ENCODE measurements at regions not wholly inside any gene's neighbourhood (a gene's known extent, or its start where the extent isn't known, plus 50 kb on each side); places are given as distances from the start of the nearest gene placed in this dataset.

DNA sequence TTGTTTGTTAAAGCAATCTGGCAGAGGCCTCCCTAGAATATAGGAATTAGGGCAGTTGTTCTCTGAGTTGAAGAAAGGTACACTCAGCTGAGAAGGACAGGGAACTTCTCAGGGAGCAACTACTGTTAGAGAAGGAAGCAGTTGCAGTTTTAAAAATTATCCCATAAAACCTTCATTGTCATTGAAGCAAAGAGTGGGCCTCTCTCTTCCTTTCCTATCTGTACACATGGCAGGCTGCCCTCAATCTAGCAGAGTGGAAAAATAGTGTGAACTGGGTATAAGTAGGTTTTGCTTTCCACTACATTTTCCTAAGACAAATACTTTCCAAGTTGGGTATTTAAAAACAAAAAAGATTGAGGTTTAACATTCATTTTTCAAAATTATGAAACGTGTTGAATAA lies 236.7 kb upstream of the KLF14 start:
- DNase-seq: no peak

DNA sequence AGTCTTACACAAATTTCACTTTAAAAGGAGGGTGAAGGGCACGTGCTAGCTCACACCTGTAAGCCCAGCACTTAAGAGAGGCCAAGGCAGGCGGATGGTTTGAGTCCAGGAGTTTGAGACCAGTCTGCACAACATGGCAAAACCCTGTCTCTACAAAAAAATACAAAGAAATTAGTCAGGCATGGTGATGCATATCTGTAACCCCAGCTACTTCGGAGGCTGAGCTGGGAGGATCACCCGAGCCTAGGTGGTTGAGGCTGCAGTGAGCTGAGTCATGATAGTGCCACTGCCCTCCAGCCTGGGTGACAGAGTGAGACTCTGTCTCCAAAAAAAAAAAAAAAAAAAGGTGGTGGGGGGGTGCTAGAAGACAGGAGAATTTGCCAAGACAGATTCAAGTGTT lies 237.3 kb upstream of the KLF14 start:
- DNase-seq: peak; percentile 60 to 67

GRCh38 chr7:130972201-130972600 lies 238.2 kb upstream of the KLF14 start:
- DNase-seq: no peak

GRCh38 chr7:130973637-130974036 lies 239.6 kb upstream of the KLF14 start:
- no peak for DNase-seq

GRCh38 chr7:130974169-130974568 lies 240.2 kb upstream of the KLF14 start:
- DNase-seq: no peak

- no peak for DNase-seq
Observed at GRCh38 chr7:130974794-130975193, 240.8 kb upstream of the KLF14 start.

- no peak for DNase-seq
Observed at GRCh38 chr7:130975731-130976130, 241.7 kb upstream of the KLF14 start.

DNA sequence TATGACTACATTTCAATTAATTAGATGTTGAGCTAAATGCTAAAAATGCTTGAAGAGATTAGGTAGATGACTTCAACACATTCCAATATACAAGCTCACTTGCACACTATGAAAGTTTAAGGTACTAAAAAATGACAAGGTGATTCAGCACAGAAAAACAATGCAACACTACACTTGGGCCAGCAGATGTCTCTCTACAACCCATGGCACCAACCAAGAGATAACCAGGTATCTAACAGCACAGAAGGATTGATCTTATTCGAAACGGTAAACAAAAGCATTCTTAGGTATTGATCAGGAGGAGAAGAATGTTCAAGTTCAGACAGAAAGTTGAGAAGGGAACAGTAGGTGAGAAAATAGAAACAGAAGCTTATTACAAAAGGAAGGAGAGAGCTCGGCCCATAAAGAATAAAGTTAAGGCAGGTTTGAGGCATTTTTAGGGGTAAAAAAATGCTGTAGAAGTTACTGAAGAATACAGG lies 248.2 kb upstream of the KLF14 start:
- DNase-seq: no peak

GRCh38 chr7:130982651-130983050 lies 248.6 kb upstream of the KLF14 start:
- no peak for DNase-seq

DNA sequence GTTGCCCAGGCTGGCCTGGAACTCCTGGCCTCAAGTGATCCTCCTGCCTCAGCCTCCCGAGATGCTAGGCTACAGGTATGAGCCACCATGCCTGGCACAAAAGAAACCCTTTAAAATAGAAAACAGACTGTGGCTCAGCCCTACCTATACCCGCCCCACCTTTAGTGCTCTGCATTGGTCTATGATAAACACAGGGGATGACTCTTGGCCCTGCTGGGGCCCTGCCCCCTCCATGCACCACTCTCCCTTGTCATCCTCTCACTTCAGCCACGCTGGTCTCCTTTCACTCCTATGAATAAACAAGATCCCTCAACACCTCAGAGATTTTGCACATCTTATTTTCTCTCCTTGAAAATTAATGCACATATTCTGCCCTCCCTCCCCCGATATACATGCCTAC lies 251.4 kb upstream of the KLF14 start:
- no peak for DNase-seq

DNA sequence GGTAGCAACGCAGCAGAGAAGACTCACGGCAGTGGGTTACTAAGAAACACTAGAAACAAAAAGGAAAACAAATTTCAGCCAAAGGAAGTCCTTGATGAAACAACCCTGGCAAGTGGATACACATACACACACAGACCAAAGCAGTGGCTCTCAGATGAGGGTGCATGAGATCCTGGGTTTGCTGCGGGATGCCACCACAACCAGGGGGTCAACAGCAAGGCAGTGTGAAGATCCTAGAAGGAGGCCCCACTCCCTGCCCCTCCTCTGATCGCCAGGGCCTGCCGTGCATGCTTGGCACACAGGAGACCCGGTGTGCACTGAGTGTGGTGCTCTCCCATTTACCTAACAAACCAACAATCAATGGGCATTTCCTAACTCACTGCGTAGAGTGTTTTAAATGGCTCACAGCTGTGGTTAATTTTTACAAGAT lies 252.3 kb upstream of the KLF14 start:
- no peak for DNase-seq

DNA sequence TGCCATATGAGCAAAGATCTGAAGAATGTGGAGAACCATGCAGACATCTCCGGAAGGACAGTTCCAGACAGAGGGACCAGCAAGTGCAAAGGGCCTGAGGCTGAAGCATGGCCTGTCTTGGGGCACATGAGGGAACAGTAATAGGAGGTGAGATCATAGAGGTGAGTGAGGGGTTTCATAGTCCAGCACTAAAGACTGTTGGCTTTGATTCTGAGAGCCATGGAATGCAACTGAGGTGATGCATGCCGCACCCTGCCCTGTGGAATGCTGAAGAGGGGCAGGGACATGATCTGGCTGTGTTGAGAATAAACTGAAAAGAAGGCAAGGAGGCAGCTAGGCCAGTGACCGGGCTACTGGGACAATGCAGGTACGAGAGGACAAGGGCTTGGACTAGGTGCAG lies 253.1 kb upstream of the KLF14 start:
- DNase-seq: no peak

- DNase-seq: no peak
Observed at GRCh38 chr7:130988443-130988842, 254.4 kb upstream of the KLF14 start.

GRCh38 chr7:130989101-130989795 lies 255.2 kb upstream of the KLF14 start:
- DNase-seq: no peak

DNA sequence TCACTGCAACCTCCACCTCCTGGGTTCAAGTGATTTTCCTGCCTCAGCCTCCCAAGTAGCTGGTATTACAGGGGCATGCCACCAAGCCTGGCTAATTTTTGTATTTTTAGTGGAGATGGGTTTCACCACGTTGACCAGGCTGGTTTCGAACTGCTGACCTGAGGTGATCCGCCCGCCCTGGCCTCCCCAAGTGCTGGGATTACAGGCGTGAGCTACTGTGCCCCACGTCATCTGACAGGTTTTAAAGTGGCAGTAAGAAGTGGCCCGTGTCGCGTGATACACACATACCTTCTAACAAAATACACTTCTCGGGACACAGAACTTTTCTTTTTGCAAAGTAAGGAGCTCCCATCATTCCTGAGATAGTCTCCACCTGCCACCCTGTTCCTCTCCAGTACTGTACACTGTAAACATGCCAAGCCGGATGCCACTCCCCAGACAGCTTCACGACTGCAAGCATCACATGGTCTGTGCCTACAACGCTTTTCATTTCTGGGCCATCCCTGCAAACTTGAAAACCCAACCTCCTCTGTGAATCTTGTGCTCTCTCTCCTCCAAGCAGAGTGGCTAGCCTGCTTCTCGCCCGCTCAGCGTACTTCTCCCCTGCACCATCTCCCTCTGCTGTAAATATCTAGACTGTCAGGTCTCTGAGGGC lies 256.3 kb upstream of the KLF14 start:
- peak in 1 of 2 donors; percentile 40 for DNase-seq

- DNase-seq: no peak
Observed at GRCh38 chr7:130993671-130994365, 259.8 kb upstream of the KLF14 start.

DNA sequence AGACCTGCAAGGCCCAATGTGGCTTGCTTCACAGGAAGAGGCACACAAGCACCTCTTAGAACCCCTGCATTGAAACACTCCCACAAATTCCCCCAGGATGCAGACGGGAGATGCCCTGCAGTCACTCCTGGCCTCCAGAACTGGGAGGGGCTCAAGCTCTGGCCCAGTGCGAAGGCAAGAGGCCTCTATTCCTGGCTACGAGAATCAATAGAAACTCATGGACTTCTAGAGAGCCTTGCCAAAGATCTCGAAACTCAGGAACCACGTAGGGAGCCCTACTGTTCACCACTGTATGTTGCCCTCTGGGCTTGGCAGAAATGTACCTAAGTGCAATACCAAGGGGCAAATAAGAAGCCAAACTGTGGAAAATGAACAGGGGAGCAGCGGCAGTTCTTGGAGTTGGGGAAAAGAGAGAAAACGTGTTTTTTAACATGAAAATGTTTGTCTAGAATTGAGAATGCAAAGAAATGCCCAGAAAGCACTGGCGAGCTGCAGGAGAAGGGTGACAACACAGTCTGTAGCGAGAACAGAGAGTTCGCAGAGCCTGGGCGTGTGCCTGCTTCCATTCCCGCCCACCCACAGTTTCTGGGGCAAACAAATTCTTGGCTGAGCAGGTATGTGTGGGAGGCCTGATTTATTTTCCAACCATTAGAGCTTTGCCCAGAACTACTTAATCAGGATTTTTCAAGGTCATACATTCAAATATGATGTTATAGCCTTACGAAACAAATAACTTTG lies 260.5 kb upstream of the KLF14 start:
- DNase-seq: peak in 1 of 2 donors; percentile 46

DNA sequence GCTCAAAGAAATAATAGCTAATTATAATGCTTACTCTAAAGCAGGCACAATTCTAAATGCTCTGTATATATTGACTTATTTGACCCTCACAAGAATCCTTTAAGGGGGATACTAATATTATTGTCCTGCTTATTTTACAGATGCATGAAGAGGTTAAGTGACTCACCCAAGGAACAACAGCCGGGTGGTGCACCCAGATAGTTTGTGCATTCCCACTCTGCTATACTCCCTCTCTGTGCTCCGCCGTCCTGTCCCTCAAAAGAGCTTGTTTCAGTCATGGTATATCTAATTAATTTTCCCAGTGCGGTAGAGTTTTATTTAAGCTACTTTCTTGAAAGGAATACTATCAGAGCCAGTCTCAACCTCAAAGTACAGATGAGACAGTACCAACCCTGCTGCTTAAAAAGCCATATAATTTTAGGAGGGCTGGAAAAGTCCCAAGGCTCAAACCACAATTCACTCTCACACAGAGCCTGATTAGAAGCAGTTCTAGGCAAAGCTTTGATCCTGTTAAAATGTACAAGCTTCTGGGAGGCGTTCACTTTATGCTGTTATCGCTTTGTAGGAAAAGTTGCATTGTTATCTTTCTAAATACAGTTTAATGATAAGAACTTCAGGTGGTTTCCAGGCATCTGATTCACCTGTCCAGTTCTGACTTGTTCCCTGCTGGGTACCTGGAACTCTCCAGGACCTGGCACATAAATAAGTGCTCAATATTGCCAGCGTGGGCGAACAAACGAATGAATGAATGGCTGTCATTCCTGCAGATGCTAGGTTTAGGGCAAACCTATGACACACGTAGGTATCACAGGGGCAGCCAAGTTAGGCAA lies 261.5 kb upstream of the KLF14 start:
- no peak for DNase-seq

GRCh38 chr7:130996205-130996832 lies 262.3 kb upstream of the KLF14 start:
- no peak for DNase-seq

- peak; percentile 49 to 51 for DNase-seq
Observed at GRCh38 chr7:130996833-130997231, 262.8 kb upstream of the KLF14 start.

- DNase-seq: no peak
Observed at GRCh38 chr7:130998993-130999602, 265.1 kb upstream of the KLF14 start.
